Stimulated activated naive CD8-positive, alpha-beta T cell treated with anti-CD3 and anti-CD28 coated beads, Interleukin-15, amount 100 ng/mL, for 72 hours (primary cell): ENCODE measurements at regions not wholly inside any gene's neighbourhood (a gene's known extent, or its start where the extent isn't known, plus 50 kb on each side); places are given as distances from the start of the nearest gene placed in this dataset.
"Not testable (repeated sequence)": the region's sequence is repeated elsewhere in the genome, so short reads cannot be mapped to it uniquely, and the experiment has no call there.

ENCODE experiments used
- ATAC-seq: fragments of 150-1000 bp; cut with Tn5 transposase; 2 replicates; pipeline ENCODE4 v1.10.0; 2021; ENCODE audit warnings: mild to moderate bottlenecking, moderate library complexity
- DNase-seq, 2 donors: peaks; one replicate each; pipeline ENCODE4 v3.0.0; 2021 to 2022
- H3K27ac Mint-ChIP-seq, 2 donors: one replicate each; pipeline ENCODE4 v1.8.0; 2022; ENCODE audit warnings: mild to moderate bottlenecking in 2 of 2, mixed read lengths in 2 of 2, moderate library complexity in 2 of 2
- H3K27me3 Mint-ChIP-seq: one replicate; pipeline ENCODE4 v1.8.0; 2022; ENCODE audit warnings: mixed read lengths
- H3K4me1 Mint-ChIP-seq: one replicate; pipeline ENCODE4 v1.8.0; 2022; ENCODE audit warnings: mild to moderate bottlenecking, mixed read lengths
- H3K4me3 Mint-ChIP-seq, 2 donors: one replicate each; pipeline ENCODE4 v1.8.0; 2022; ENCODE audit warnings: mild to moderate bottlenecking in 2 of 2, mixed read lengths in 2 of 2, moderate library complexity in 1 of 2
- H3K9me3 Mint-ChIP-seq, 2 donors: one replicate each; pipeline ENCODE4 v1.8.0; 2022; ENCODE audit warnings: mixed read lengths in 2 of 2

GRCh38 chr15:93347986-93348385 lies 259.0 kb upstream of the RGMA start:
- no peak overlapping the region for H3K4me3 Mint-ChIP-seq
- no peak overlapping the region for H3K27ac Mint-ChIP-seq
- no peak for ATAC-seq
- H3K9me3 Mint-ChIP-seq: no peaks in the 10 kb centered on the region
- no peaks in the 10 kb centered on the region for H3K4me1 Mint-ChIP-seq
- DNase-seq: no peak
- peaks cover 8% of the 10 kb centered on the region for H3K27me3 Mint-ChIP-seq

- ATAC-seq (no peak), DNase-seq (no peak)
- H3K4me3 Mint-ChIP-seq: no peak overlapping the region
- peaks cover 15% of the 10 kb centered on the region for H3K27me3 Mint-ChIP-seq
- no peak overlapping the region for H3K27ac Mint-ChIP-seq
- H3K9me3 Mint-ChIP-seq: no peaks in the 10 kb centered on the region
- no peaks in the 10 kb centered on the region for H3K4me1 Mint-ChIP-seq
Measured at GRCh38 chr15:93345981-93346380, 257.0 kb upstream of the RGMA start.

GRCh38 chr15:93343402-93343801 lies 254.4 kb upstream of the RGMA start:
- not testable (repeated sequence) for H3K4me1 Mint-ChIP-seq, H3K9me3 Mint-ChIP-seq, H3K4me3 Mint-ChIP-seq, H3K27ac Mint-ChIP-seq, DNase-seq, ATAC-seq
- peaks cover 13% of the 10 kb centered on the region for H3K27me3 Mint-ChIP-seq

- Mint-ChIP-seq H3K4me3 (no peak overlapping the region), H3K9me3 (no peaks in the 10 kb centered on the region), H3K4me1 (no peaks in the 10 kb centered on the region), H3K27ac (no peak overlapping the region), H3K27me3 (peaks cover 7% of the 10 kb centered on the region)
- DNase-seq: no peak
- no peak for ATAC-seq
Measured at GRCh38 chr15:93341164-93341563, 252.2 kb upstream of the RGMA start.

- Mint-ChIP-seq H3K27me3 (peaks cover 10% of the 10 kb centered on the region), H3K27ac (no peak overlapping the region), H3K4me3 (no peak overlapping the region), H3K4me1 (no peaks in the 10 kb centered on the region), H3K9me3 (no peaks in the 10 kb centered on the region)
- no peak for DNase-seq
- ATAC-seq: no peak
Measured at GRCh38 chr15:93340406-93340805, 251.4 kb upstream of the RGMA start.

- Mint-ChIP-seq H3K27me3 (peaks cover 36% of the 10 kb centered on the region), H3K4me1 (no peaks in the 10 kb centered on the region)
Measured at GRCh38 chr15:93333796-93334195, 244.8 kb upstream of the RGMA start.

GRCh38 chr15:93333126-93333525 lies 244.1 kb upstream of the RGMA start:
- not testable (repeated sequence) for DNase-seq, ATAC-seq, H3K4me1 Mint-ChIP-seq, H3K9me3 Mint-ChIP-seq, H3K27ac Mint-ChIP-seq, H3K4me3 Mint-ChIP-seq
- H3K27me3 Mint-ChIP-seq: peaks cover 36% of the 10 kb centered on the region

More at GRCh38 chr15:93333796-93334195, 244.8 kb upstream of the RGMA start:
- no peak for DNase-seq
- Mint-ChIP-seq H3K9me3 (no peaks in the 10 kb centered on the region), H3K4me3 (no peak overlapping the region), H3K27ac (no peak overlapping the region)
- no peak for ATAC-seq

GRCh38 chr15:93332168-93332553 lies 243.2 kb upstream of the RGMA start:
- Mint-ChIP-seq H3K27ac (no peak overlapping the region), H3K27me3 (peaks cover 36% of the 10 kb centered on the region), H3K4me3 (no peak overlapping the region), H3K4me1 (no peaks in the 10 kb centered on the region), H3K9me3 (no peaks in the 10 kb centered on the region)
- ATAC-seq (no peak), DNase-seq (no peak)

GRCh38 chr15:93331545-93332167 lies 242.6 kb upstream of the RGMA start:
- H3K9me3 Mint-ChIP-seq: no peaks in the 10 kb centered on the region
- H3K4me3 Mint-ChIP-seq: no peak overlapping the region
- no peak for ATAC-seq
- H3K27ac Mint-ChIP-seq: no peak overlapping the region
- no peaks in the 10 kb centered on the region for H3K4me1 Mint-ChIP-seq
- H3K27me3 Mint-ChIP-seq: peaks cover 36% of the 10 kb centered on the region
- DNase-seq: no peak

GRCh38 chr15:93330912-93331544 lies 242.0 kb upstream of the RGMA start:
- no peaks in the 10 kb centered on the region for H3K9me3 Mint-ChIP-seq
- no peaks in the 10 kb centered on the region for H3K4me1 Mint-ChIP-seq
- peaks cover 36% of the 10 kb centered on the region for H3K27me3 Mint-ChIP-seq
- H3K4me3 Mint-ChIP-seq: no peak overlapping the region
- ATAC-seq (no peak), DNase-seq (no peak)
- no peak overlapping the region for H3K27ac Mint-ChIP-seq

GRCh38 chr15:93327364-93327763 lies 238.4 kb upstream of the RGMA start:
- H3K27ac Mint-ChIP-seq: no peak overlapping the region
- peaks cover 7% of the 10 kb centered on the region for H3K27me3 Mint-ChIP-seq
- H3K9me3 Mint-ChIP-seq: no peaks in the 10 kb centered on the region
- no peak overlapping the region for H3K4me3 Mint-ChIP-seq
- no peak for ATAC-seq
- no peak for DNase-seq
- H3K4me1 Mint-ChIP-seq: no peaks in the 10 kb centered on the region

GRCh38 chr15:93324186-93324975 lies 235.4 kb upstream of the RGMA start:
- no peak overlapping the region for H3K4me3 Mint-ChIP-seq
- no peak overlapping the region for H3K27ac Mint-ChIP-seq
- no peaks in the 10 kb centered on the region for H3K9me3 Mint-ChIP-seq

GRCh38 chr15:93321881-93322282 lies 232.9 kb upstream of the RGMA start:
- Mint-ChIP-seq H3K27ac (no peak overlapping the region), H3K9me3 (no peaks in the 10 kb centered on the region), H3K4me1 (no peaks in the 10 kb centered on the region), H3K4me3 (no peak overlapping the region), H3K27me3 (peaks cover 3% of the 10 kb centered on the region)
- ATAC-seq (no peak), DNase-seq (no peak)

More at GRCh38 chr15:93324186-93324975, 235.4 kb upstream of the RGMA start:
- Mint-ChIP-seq H3K4me1 (no peaks in the 10 kb centered on the region), H3K27me3 (no peaks in the 10 kb centered on the region)
- ATAC-seq (no peak), DNase-seq (no peak)

GRCh38 chr15:93319121-93319814 lies 230.3 kb upstream of the RGMA start:
- peaks cover 7% of the 10 kb centered on the region for H3K27me3 Mint-ChIP-seq
- no peak for ATAC-seq

GRCh38 chr15:93317772-93318171 lies 228.8 kb upstream of the RGMA start:
- no peak for ATAC-seq
- no peak overlapping the region for H3K4me3 Mint-ChIP-seq

More at GRCh38 chr15:93319121-93319814, 230.3 kb upstream of the RGMA start:
- DNase-seq: no peak
- no peak overlapping the region for H3K4me3 Mint-ChIP-seq
- H3K9me3 Mint-ChIP-seq: no peaks in the 10 kb centered on the region
- H3K4me1 Mint-ChIP-seq: no peaks in the 10 kb centered on the region
- no peak overlapping the region for H3K27ac Mint-ChIP-seq

GRCh38 chr15:93314245-93314644 lies 225.2 kb upstream of the RGMA start:
- ATAC-seq (no peak), DNase-seq (no peak)
- H3K9me3 Mint-ChIP-seq: no peaks in the 10 kb centered on the region
- peaks cover 7% of the 10 kb centered on the region for H3K27me3 Mint-ChIP-seq
- no peak overlapping the region for H3K4me3 Mint-ChIP-seq
- no peak overlapping the region for H3K27ac Mint-ChIP-seq
- H3K4me1 Mint-ChIP-seq: no peaks in the 10 kb centered on the region

More at GRCh38 chr15:93317772-93318171, 228.8 kb upstream of the RGMA start:
- Mint-ChIP-seq H3K4me1 (no peaks in the 10 kb centered on the region), H3K9me3 (no peaks in the 10 kb centered on the region), H3K27me3 (peaks cover 7% of the 10 kb centered on the region), H3K27ac (no peak overlapping the region)
- no peak for DNase-seq
